Forelimb muscle (tissue), 1 donor: ENCODE measurements at regions not wholly inside any gene's neighbourhood (a gene's known extent, or its start where the extent isn't known, plus 50 kb on each side); places are given as distances from the start of the nearest gene placed in this dataset.

Experiments used
- DNase-seq: peaks from one replicate; pipeline ENCODE4 v3.0.0-alpha.2; 2013; ENCODE audit warnings: low read depth

DNA sequence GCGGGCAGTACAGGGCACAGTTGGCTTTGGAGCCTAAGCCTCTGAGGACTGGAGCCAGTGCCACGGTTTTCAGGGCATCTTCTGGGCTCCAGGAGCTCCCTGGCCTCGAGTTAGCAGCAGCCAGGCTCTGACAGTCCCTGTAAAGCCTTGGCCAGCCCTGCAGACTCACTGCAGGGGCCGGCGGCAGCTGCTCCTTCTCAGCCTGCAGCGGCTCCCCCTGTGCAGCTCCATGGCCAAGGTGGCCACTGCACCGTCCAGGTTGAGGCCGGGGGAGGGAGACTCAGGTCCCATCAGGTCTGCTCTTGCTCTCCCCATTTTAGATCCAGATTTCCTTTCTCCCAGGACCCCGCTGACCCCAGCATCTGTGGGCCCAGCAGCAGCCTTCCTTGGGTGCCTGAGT, 1461.1 kb downstream of the BRD1 start:
- no peak for DNase-seq

DNA sequence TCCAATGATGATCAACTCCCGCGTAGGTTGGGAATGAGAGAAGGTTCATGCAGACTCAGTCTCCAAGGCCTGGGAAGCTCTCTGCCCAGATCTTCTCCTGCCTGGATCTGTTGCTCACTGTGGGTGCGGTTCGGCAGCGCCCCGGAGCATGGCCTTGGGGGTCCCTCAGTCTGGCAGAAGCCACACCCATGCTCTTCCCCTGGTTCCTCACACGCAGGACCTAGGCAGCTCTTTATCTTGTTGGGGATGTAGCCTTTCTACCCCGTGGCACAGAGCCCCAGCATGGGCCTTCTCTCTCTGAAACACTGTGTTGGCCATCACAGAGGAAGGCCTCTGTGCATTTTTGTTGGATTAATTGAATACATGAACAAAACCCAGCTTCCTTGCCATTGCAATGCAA, 1461.6 kb downstream of the BRD1 start:
- DNase-seq: no peak

DNA sequence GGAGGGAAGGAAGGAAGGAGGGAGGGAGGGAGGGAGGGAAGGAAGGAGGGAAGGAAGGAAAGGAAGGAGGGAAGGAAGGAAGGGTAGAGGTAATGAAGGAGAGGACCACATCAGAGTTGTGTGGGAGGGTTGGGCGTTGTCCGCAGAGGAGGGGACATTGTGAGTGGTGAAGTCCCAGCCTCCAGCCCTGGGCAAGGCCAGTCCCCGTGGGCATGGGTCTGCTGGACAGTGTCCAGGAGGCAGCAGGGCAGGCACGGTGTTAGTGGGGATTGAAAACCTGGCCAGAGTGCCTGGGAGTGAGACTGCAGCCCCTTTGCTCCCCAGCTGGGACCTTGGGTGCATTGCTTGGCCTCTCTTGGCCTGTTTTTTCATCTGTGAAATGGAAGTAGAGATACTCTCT, 1462.3 kb downstream of the BRD1 start:
- DNase-seq: no peak

DNA sequence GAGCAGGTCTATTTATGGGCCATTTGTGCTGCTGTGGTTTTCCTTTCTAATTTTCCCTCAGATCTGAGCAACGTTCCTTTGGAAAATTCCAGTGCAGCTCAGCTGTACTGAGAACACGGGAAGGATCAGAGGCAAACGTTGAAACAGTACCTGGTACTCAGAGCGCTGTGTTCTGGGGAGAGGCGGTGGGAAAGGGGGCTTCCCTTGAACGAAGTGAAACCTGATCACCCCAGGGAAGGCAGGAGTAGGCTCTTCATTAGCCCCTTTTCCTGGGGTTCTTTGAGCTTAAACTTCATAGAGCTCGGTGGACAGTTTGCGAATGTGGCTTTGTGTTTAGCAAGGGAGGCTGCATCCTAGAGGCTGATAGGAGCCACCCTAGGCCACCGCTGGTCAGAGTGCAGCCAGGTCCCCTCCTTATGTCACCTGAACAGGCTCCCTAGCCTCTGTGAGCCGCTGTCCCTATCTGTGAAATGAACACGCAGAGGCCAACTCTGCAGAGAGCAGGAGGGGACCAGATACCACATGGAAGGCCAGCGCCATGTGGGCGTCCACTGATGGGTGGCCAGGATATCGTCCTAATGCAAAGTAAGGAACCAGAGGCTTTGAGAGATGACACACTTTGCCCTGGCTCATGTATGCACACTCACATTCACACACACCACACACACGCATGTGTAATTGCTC, 1464.8 kb downstream of the BRD1 start:
- no peak for DNase-seq

DNA sequence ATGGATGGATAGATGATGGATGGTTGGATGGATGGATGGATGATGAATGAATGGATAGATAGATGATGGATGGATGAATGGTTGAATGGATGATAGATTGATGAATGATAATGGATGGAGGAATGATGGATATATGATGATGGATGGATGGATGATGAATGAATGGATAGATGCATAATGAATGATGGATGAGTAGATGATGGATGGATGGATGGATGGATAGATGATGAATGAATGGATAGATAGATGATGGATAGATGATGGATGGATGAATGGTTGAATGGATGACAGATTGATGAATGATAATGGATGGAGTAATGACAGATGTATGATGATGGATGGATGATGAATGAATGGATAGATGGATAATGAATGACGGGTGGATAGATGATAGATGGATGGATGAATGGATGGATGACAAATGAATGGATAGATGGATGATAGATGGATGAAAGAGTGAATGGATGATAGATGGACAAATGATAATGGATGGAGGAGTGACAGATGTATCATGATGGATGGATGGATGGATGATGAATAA, 1466.5 kb downstream of the BRD1 start:
- DNase-seq: no peak

DNA sequence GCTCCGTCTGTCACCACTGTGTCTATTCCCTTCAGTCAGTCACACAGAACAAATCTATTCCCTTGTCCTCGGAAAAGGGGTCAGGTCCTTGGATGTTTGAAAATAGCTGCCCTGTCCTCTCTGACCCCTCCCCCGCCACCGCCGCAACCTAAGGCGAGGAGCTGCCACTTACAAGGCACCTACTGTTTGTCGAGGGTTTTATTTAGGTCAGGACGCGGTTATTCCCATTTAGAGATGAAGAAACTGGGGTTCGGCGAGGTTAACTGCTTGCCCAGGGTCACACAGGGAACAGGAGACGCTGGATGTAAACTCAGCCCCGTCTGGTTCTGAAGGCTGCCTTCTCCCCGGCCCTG, 1468.1 kb downstream of the BRD1 start:
- DNase-seq: no peak

DNA sequence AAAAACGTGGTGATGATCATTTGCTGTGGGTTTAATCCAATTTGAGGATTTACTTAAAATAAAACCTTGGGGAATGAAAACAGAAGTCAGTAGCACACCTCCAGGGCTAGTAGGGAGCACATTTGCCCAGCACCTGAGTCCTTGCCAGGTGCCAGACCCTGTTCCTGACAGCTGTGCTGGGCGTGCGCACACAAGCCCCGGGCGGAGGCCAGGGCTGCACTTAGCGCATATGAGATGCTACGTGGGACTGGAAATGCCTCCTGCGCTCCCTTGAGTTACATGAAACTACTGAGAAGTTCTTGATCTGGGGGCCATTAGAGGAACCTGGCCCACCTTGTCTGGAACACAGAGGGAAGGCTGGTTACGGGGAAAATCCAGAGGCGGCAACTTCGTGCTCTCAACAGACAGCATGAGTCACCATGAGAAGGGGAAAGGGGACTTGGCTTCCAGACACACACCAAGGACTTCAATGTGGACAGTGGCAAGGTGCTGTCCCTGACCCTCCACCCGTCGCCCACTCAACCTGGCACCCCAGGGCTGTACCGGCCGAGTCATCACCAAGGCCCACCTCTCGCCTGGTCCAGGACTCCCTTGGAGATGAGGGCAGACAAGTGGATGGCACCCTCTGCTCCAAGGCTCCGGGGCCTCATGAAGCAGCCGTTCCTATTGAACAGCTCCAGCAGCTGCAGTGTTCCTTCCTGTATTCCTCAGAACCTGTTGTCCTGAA, 1468.6 kb downstream of the BRD1 start:
- no peak for DNase-seq

DNA sequence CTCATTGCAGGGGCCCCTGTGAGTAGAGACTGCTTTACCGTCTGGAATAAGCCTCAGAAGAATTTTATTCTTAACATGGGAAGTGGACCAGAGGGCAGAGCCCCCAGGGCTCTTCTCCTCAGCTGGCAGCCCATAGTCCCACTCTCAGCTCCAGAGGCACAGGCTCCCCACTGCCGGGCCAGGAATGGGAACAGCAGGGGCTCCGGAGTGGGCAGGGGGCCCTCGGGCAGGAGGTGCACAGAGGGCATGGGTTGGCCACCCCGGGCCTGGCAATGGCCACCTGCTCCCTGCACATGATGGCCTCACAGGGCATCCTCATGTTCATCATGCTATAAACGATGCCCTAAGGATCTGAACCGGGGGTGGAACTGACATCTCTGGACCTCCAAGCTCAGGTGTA, 1469.7 kb downstream of the BRD1 start:
- no peak for DNase-seq

DNA sequence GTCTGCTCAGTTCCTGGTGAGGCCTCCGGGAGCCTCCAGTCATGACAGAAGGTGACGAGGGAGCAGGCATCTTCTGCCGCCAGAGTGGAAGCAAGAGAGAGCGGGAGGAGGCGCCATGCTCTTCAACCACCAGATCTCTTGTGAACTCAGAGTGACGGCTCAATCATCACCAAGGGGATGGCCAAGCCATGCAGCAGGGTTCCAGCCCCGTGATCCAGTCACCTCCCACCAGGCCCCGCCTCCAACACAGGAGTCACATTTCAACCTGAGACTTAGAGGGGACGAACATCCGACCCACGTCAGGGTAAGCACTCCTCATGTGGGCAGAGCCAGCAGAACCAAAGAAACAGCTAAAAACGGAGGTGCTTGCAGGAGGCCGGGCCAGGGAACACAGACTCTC, 1470.5 kb downstream of the BRD1 start:
- no peak for DNase-seq

DNA sequence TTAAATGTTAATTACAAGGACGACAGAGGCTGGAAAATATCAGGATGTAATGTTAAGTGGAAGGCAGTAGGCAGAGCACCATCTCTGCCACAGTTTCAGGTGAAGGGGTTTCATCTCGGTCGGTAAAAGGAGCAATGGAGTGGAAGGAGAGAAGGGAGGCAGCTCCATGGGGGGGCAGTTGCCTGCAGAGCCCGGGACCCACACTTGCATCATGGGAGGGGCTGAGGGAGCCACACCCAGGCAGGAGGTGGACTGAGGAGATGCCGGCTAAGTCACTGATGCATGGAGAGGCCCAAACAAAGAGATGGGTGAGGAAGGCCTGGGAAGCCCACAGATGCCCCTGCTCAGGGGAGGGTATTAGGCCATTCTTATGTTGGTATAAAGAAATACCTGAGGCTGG, 1470.9 kb downstream of the BRD1 start:
- DNase-seq: no peak

DNA sequence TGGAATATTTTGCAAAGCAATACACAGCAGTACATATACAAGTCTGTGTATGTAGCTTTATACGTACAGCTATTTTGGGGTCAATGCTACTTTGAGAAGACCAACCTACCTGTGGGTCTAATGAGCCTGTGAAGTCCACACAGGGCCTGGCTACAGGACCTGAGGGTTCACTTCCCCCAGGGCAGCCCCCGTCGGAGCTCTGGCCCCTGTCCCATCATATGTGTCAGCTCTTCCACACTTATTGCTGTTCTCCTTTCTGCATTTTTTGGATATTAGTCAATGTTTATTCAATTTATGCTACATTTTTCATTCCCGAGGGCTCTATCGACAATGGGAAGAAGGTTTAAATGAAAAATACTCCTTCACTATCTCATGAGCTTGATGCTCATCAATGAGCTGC, 1473.6 kb downstream of the BRD1 start:
- DNase-seq: no peak

DNA sequence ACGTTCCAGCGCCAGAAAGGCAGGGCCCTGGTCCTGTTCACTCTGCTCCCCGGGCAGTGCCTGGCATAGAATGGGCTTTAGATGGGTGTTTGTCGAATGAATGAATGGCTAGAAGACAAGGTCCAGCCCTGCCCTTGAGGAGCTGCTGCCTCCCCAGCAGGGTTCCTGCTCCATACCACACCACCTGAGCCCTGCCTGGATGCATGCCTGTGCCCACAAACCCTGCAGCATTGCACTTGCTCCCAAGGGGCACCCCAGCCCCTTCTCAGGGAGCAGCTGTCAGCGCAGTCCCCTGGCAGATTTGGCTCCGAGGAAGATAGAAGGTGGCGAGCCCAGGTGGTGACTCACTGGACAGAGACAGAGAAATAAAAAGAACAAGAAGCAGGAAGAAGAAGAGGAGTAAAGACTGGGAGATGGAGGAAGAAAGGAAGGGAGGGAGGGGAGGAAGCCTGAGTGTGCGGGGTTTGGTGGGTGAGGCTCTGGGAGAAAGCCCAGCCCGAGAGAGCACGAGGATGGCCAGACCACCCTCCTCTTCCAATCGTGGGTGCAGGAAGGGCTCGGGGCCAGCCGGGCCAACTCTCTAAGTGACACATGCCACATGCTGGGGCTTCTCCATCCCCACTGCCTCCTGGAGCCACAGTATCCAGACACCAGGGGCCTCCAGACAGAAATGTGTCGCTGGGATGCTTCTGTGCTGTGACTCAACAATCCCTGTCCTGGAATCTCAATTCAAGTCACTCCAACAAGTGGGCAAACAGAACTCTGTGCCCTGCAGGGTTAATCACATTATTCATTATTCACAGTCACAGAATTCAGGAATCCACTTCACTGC, 1474.3 kb downstream of the BRD1 start:
- no peak for DNase-seq

DNA sequence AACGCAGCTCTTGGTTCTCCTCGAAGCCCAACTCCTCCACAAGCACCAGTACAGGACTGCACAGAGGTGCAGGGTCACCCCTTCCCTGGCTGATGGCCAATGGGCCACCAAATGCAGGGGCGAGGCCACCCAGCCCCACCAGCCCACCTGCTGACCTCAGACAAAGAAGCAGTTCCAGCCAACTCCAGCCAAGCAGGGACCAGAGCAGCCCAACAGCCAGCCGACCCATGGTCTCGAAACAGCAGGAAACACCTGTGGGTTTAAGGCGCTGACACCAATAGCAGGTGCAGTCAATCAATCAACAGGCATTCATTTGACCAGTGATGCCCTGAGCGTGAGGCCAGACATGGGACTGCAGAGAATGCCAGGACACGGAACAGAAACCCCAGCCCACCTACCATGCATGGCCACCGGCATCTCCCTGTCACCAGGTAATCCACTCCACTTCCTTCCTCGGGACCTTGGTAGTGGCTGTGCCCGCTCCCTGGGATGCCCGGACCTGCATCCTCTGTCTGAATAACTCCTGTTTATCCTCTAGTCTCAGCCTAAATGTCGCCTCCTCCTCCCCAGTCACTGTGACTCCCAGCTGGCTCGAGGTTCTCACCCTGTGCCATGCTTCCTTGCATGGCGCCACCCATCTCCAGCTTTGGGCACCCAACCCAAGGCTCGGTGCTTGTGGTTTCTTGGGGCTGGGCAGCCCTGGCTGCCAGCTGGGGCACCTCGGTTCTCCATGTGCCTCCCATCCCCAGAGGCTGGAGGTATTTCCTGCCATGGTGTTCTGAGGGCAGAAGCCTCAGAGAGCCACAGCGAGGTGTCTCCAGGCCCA, 1475.4 kb downstream of the BRD1 start:
- no peak for DNase-seq

DNA sequence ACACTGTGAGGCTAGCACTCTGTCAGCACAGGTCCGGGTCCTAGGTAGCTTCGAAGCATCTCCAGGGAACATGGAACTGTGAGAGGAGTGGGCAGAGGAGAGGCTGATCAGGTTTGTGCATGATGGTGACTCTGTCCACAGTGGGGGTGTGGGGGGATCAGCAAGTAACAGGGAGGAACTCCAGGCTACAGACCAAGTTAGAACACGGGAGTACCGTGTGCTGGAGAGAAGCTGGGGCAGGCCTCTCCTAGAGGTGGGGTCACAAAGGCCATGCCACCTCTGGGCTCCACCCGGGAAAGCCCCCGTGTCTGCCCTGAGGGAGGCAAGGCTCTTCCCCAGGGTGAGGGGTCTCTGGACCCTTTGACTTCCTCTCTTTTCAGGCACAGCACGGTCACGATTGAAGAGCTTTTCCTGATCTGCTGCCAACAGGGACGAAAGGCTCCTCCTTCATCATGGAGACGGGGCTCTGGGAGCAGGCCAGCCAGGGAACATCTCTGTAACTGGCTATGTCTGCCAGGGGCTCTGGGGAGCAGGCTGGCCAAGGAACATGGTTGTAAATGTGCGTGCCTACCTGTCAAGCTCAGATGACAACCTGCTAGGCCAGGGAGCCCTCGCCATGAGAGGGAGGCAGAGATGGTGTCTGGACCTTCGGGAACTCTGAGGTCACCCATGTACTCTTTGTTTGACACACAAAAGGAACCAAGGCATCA, 1476.1 kb downstream of the BRD1 start:
- no peak for DNase-seq

DNA sequence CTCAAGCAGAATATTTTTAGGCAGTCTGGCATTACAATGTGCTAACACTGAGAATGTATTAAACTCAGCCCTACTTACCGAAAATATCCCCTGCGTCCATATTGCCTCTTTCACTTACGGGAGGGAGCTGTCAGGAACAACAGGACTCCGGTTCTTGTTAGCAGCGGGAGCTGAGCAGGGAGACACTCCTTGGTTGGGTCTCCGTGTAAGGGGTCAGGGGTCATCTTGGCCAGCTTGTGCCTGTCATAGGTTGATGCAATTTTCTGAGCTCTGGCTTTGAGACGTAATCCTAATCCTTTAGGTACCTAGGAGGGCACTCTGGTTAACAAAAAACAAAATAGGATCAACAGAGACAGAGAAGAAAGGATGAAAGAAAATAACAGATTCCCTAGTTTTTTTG, 1477.2 kb downstream of the BRD1 start:
- DNase-seq: no peak

DNA sequence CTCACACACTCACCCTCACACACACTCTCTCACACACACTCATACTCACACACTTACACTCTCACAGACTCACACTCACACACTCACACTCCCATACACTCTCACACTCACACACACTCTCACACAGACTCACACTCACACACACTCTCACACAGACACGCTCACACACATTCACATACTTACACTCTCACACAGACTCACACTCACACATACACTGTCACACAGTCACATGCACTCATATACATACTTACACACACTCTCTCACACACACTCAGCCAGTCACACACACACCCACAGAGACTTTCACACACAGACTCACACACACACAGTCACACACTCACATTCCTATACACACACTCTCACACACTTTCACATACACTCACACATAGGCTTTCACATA, 1478.8 kb downstream of the BRD1 start:
- DNase-seq: no peak

DNA sequence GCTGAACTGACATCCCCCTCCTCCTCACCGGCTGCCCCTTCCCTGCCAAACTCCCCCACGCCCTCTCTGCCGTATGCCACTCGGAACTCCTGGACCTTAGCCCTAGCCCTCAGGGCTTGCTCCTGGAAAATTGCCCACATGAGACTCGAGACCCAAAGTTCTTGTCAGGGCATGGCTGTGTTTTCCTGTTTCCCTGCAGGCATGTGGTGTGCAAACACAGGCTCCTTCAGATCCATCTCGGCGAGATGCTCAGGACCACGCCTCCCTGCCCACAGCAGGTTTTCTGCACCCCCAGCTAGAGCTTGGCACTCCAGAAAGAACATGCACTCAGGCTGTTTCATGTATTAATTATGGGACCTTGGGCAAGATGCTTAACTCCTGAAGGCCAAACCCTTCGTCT, 1480.4 kb downstream of the BRD1 start:
- no peak for DNase-seq

DNA sequence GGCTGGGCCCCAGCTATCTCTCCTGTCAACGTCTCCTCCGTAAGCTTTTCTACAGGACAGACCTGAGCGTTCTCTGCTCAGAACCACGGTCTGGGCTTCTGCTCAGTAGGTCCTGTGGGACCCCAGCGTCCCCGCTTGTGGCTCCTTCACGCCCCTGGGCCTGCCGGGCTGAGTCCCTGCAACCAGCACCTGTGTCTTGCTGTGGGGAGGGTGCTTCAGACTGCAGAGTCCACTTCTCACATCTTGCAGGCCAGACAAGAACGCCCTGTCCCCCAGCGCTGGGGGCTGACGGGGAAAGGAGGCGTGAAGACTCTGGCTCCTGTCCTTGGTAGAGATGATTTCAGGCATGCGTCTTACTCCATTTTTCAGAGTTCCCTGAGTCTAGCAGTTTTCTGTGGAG, 1480.8 kb downstream of the BRD1 start:
- no peak for DNase-seq

DNA sequence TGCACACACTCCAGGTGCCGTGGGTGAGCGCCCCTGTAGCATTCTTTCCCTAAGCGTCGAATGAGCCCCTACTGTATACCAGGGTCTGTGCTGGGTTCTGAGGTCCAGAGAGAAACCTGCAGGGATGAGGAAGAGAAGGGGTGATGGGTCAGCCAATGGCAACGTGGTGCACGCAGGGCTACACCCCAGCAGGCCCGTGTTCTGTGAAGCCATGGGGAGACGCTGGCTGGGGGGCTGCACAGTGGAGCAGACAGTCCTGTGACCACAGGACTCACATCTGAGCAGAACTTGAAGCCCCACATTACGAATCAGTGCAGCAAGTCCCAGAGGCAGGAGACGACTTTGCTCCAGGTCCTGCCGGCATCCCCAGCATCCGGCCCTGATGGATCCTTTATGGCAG, 1481.4 kb downstream of the BRD1 start:
- DNase-seq: no peak

DNA sequence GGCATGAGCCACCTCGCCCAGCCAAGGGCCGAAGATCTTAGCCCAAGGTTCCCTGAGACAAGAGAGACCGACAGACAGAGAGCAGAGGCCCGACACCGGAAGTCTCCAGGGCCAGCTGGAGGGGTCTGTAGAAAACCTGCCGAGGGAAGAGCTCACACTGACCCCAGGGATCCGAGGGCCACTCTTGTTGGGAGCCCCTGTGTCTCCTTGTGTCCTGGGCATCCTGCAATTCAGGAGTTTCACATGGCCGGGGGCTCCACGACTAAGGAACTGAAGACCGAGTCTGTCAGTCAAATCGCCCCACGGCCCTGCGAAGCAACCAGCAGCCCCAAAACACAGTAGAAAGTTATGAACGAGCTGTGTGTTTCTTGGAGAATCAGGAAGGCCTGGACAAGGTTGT, 1482.0 kb downstream of the BRD1 start:
- no peak for DNase-seq

DNA sequence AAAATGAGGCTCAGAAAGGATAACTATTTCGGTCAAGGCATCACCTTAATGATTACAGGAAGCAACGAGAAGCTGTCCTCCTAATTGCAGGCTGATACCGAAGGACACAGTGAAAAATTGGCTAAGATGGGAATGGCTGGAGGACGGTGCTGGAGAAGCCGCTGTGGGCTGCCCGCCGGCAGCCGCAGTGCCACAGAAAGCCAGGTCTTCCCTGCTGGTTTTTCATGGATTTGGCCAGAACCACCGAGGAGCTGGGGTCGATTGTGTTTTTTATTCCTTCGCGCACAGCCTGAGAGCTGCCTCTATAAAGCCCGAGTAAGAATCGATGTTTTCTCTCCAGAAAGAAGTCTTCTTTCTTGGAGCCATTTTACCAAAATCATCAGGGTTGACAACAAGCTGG, 1484.2 kb downstream of the BRD1 start:
- DNase-seq: no peak
